ENCODE measurements at regions not wholly inside any gene's neighbourhood (a gene's known extent, or its start where the extent isn't known, plus 50 kb on each side); places are given as distances from the start of the nearest gene placed in this dataset.
A peak's percentile ranks its signal among the peaks of the same experiment; 100 is the strongest.
"Not testable (repeated sequence)": the region's sequence is repeated elsewhere in the genome, so short reads cannot be mapped to it uniquely, and the experiment has no call there.

- not testable (repeated sequence) for DNase-seq (ENCODE audit: low read depth in 4 of 4, low spot score in 3 of 4)
Measured at GRCh38 chr3:75840160-75840559, 54.8 kb upstream of the ZNF717 start.

- DNase-seq (ENCODE audit: low read depth in 4 of 4, low spot score in 3 of 4): not testable (repeated sequence)
Measured at GRCh38 chr3:75850301-75851008, 65.1 kb upstream of the ZNF717 start.

GRCh38 chr3:75863130-75863529 is 77.8 kb upstream of the ZNF717 start:
- DNase-seq (ENCODE audit: low read depth in 4 of 4, low spot score in 3 of 4): no peak

GRCh38 chr3:75863878-75864277 is 78.5 kb upstream of the ZNF717 start:
- DNase-seq (ENCODE audit: low read depth in 4 of 4, low spot score in 3 of 4): no peak

- not testable (repeated sequence) for DNase-seq (ENCODE audit: low read depth in 4 of 4, low spot score in 3 of 4)
Measured at GRCh38 chr3:75883719-75884118, 98.4 kb upstream of the ZNF717 start.

GRCh38 chr3:75886971-75887526 is 101.7 kb upstream of the ZNF717 start:
- DNase-seq (ENCODE audit: low read depth in 4 of 4, low spot score in 3 of 4): no peak

GRCh38 chr3:75894234-75894633 is 108.9 kb upstream of the ZNF717 start:
- DNase-seq (ENCODE audit: low read depth in 4 of 4, low spot score in 3 of 4): no peak

- DNase-seq (ENCODE audit: low read depth in 4 of 4, low spot score in 3 of 4): no peak
Measured at GRCh38 chr3:75896265-75896664, 110.9 kb upstream of the ZNF717 start.

- not testable (repeated sequence) for DNase-seq (ENCODE audit: low read depth in 4 of 4, low spot score in 3 of 4)
Measured at GRCh38 chr3:75901446-75901845, 116.1 kb upstream of the ZNF717 start.

- peak in 3 of 4 donors; percentile 20 to 35 (median 24) for DNase-seq (ENCODE audit: low read depth in 4 of 4, low spot score in 3 of 4)
Measured at GRCh38 chr3:75906555-75907112, 121.3 kb upstream of the ZNF717 start.

GRCh38 chr3:75913800-75914350 is 128.5 kb upstream of the ZNF717 start:
- no peak for DNase-seq (ENCODE audit: low read depth in 4 of 4, low spot score in 3 of 4)

- not testable (repeated sequence) for DNase-seq (ENCODE audit: low read depth in 4 of 4, low spot score in 3 of 4)
Measured at GRCh38 chr3:75914741-75915140, 129.4 kb upstream of the ZNF717 start.

- no peak for DNase-seq (ENCODE audit: low read depth in 4 of 4, low spot score in 3 of 4)
Measured at GRCh38 chr3:75938921-75939320, 153.6 kb upstream of the ZNF717 start.

- no peak for DNase-seq (ENCODE audit: low read depth in 4 of 4, low spot score in 3 of 4)
Measured at GRCh38 chr3:75951941-75952340, 166.6 kb upstream of the ZNF717 start.

- not testable (repeated sequence) for DNase-seq (ENCODE audit: low read depth in 4 of 4, low spot score in 3 of 4)
Measured at GRCh38 chr3:75960031-75960430, 174.7 kb upstream of the ZNF717 start.

- DNase-seq (ENCODE audit: low read depth in 4 of 4, low spot score in 3 of 4): not testable (repeated sequence)
Measured at GRCh38 chr3:75962054-75962453, 176.7 kb upstream of the ZNF717 start.

GRCh38 chr3:75967071-75967470 is 181.7 kb upstream of the ZNF717 start:
- DNase-seq (ENCODE audit: low read depth in 4 of 4, low spot score in 3 of 4): no peak

GRCh38 chr3:75978686-75979085 is 193.3 kb upstream of the ZNF717 start:
- DNase-seq (ENCODE audit: low read depth in 4 of 4, low spot score in 3 of 4): no peak

- DNase-seq (ENCODE audit: low read depth in 4 of 4, low spot score in 3 of 4): no peak
Measured at GRCh38 chr3:75981401-75981800, 196.1 kb upstream of the ZNF717 start.

- DNase-seq (ENCODE audit: low read depth in 4 of 4, low spot score in 3 of 4): no peak
Measured at GRCh38 chr3:75982151-75982550, 196.8 kb upstream of the ZNF717 start.

- no peak for DNase-seq (ENCODE audit: low read depth in 4 of 4, low spot score in 3 of 4)
Measured at GRCh38 chr3:75983111-75983510, 197.8 kb upstream of the ZNF717 start.

All from left renal pelvis (tissue), 4 donors.